Umbilical cord (tissue), 1 donor: ENCODE measurements at regions not wholly inside any gene's neighbourhood (a gene's known extent, or its start where the extent isn't known, plus 50 kb on each side); places are given as distances from the start of the nearest gene placed in this dataset.
A peak's percentile ranks its signal among the peaks of the same experiment; 100 is the strongest.
"Not testable (repeated sequence)": the region's sequence is repeated elsewhere in the genome, so short reads cannot be mapped to it uniquely, and the experiment has no call there.

ENCODE experiments used
- DNase-seq: peaks from one replicate; pipeline ENCODE4 v3.0.0-alpha.2; 2015; ENCODE audit warnings: low spot score

- not testable (repeated sequence) for DNase-seq
Measured at GRCh38 chr10:59975918-59976317, 69.6 kb upstream of the CCDC6 start.

GRCh38 chr10:59971915-59972314, 65.6 kb upstream of the CCDC6 start:
- peak; percentile 38 for DNase-seq

DNA sequence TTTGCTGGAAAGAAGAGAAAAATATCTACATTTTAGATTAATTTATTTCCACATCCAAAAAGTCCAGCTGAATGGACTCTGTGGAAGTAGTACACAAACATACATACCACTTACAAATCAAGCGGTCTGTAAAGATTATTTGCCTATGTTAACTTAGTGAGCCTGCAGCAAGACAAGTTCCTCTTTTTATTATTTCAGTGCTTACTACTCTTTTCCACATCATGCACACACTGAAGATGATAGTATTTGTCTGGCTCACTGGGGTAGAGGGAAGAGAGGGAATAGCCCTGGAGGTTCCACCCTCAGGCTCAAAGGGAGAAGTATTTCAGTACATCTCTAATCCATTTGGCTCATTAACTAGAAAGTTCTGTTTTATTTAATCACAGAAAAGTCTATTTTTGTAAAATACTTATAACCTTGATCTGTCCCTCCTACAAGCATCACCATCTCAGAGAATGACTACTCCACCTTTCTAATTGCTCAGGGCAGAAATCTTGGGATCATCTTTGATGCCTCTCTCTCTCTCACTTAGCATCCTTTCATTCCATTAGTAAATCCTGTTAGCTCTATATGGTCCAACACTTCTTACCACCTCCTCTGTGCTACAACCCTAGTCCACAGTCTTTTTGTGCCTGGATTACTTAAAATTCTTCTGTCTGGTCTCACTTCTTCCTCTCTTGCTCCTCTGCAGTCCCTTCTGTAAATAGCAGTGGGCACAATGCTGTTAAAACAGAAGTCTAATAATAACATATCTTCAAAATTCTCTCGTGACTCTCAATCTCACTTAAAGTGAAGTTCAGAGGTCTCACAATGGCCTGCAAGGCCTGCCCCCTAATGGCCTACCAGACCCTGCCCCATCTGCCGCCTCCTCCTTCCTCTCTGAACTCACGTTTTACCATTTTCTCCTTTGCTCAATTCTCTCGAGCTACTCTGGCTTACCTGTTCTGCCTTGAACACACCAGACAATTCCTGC, 64.3 kb upstream of the CCDC6 start:
- DNase-seq, result no peak

DNA sequence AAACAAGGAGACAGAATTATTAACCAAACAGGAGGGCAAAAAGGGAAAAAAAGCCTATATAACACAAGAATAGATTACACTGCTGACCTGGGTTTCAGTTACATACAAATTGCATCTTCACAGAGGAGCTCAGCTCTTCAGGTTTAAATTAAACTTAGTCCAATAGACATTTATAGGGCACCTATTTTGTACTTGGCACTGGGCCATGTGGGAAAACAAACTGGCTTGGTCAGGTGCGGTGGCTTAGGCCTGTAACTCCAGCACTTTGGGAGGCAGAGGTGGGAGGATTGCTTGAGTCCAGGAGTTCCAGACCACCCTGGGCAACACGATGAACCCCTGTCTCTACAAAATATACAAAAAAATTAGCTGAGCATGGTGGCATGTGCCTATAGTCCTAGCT, 62.3 kb upstream of the CCDC6 start:
- no peak for DNase-seq

DNA sequence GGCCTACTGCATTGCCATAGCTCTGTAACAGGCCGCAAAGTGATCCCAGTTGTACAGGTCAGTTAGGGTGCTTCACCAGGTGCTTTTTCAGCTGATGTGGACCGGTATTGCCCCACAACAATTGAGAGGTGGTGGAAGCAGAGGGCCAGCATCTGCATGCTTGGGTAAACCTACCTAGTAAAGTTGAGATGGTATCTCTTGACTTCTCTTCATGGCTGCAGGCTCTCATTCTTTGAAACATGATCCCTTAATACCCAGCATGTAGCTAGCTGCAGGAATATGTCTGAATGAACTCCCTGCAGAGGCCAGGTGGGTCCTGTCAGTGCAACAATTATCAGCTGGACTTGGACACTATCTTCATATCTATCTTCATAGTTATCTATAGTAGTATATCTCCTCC, 60.7 kb upstream of the CCDC6 start:
- DNase-seq, result peak; percentile 12

GRCh38 chr10:59965899-59966650, 59.7 kb upstream of the CCDC6 start:
- DNase-seq, result no peak

- DNase-seq, result no peak
Measured at GRCh38 chr10:59962756-59963155, 56.4 kb upstream of the CCDC6 start.

GRCh38 chr10:59960751-59961150, 54.4 kb upstream of the CCDC6 start:
- DNase-seq, result peak; percentile 11

DNA sequence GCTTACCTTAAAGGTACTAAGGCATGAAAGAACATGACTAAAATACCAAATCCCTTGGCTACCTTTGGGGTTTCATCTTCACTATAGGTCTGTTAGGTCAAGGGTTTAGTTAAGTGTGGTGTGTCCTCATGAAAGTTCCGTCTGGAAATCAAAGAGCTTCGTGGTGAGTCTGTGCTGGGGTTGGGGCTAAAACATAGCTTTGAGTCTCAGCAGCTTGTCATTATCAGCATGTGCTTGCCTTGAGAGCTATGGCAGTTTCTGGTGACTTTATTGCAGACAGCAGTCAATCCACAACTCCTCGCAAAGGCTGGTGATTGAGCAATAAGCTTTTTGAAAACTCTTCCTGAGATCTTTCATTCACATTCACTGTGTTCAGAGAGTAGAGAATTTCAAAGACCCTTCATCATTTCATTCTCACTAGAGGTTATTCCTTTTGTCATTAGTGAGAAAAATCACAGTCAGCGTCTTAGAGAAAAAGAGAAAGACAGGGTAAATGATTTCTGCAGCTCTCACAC, 53.2 kb upstream of the CCDC6 start:
- DNase-seq, result no peak

DNA sequence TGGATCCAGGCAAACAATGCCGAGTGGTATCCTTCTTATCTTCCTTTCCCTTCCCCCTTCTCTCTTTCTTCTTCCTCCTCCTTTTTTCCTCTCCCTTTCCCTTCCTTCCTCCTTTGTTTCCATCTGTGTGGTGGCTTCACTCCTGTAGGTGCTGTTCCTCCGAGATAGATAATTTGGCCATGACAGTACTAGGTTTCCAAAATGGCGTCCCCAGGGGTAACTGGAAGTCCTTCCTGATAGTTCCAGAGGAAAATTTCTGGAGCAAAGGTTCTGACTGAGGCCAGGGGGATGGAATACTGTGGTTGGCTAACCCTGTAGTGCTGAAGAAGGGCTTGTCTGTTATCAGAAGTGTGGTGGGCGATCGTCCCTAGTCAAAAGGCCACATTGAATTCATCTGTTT, 52.5 kb upstream of the CCDC6 start:
- DNase-seq, result no peak

GRCh38 chr10:59957975-59958374, 51.6 kb upstream of the CCDC6 start:
- DNase-seq, result no peak
